SK-N-SH treated with all-trans-retinoic acid at 6 μM for 48 hours (cell line): ENCODE measurements at regions not wholly inside any gene's neighbourhood (a gene's known extent, or its start where the extent isn't known, plus 50 kb on each side); places are given as distances from the start of the nearest gene placed in this dataset.

Experiments used
- ATAC-seq: fragments of 200-7000 bp; cut with Tn5 transposase; 3 replicates; pipeline ENCODE4 v1.9.1; 2020; ENCODE audit warnings: mild to moderate bottlenecking, moderate library complexity
- ARNTL ChIP-seq: fragments of 450-650 bp; formaldehyde crosslinking; IDR thresholded peaks from 2 replicates; pipeline ENCODE4 v1.5.0; 2020; ENCODE audit warnings: low read depth, mild to moderate bottlenecking, moderate library complexity, borderline replicate concordance
- BACH2 ChIP-seq: fragments of 250-450 bp; sonication (Bioruptor Pico); IDR thresholded peaks from 2 replicates; pipeline ENCODE4 v1.9.0; 2021; ENCODE audit warnings: mild to moderate bottlenecking, borderline replicate concordance
- CSDC2 ChIP-seq: fragments of 250-450 bp; sonication (Bioruptor Pico); IDR thresholded peaks from 2 replicates; pipeline ENCODE4 v1.5.0; 2020; ENCODE audit warnings: mild to moderate bottlenecking, moderate library complexity
- ESRRG ChIP-seq: fragments of 250-450 bp; sonication (Bioruptor Pico); IDR thresholded peaks from 2 replicates; pipeline ENCODE4 v1.6.1; 2021; ENCODE audit warnings: mild to moderate bottlenecking
- GLIS3 ChIP-seq: fragments of 250-450 bp; sonication (Bioruptor Pico); IDR thresholded peaks from 2 replicates; pipeline ENCODE4 v1.5.0; 2020; ENCODE audit warnings: mild to moderate bottlenecking, moderate library complexity
- ISL1 ChIP-seq: fragments of 250-450 bp; sonication (Bioruptor Pico); IDR thresholded peaks from 2 replicates; pipeline ENCODE4 v2.1.2; 2022; ENCODE audit warnings: mild to moderate bottlenecking, moderate library complexity
- OSR1 ChIP-seq: fragments of 250-450 bp; sonication (Bioruptor Pico); IDR thresholded peaks from 2 replicates; pipeline ENCODE4 v1.8.0; 2022; ENCODE audit warnings: moderate library complexity, mild to moderate bottlenecking, inconsistent platforms
- PPARA ChIP-seq: fragments of 250-450 bp; sonication (Bioruptor Pico); IDR thresholded peaks from 2 replicates; pipeline ENCODE4 v1.5.0; 2020; ENCODE audit warnings: mild to moderate bottlenecking, borderline replicate concordance
- RARB ChIP-seq: fragments of 250-450 bp; sonication (Bioruptor Pico); IDR thresholded peaks from 2 replicates; pipeline ENCODE4 v1.8.0; 2021; ENCODE audit warnings: mild to moderate bottlenecking, moderate library complexity
- SNAI2 ChIP-seq: fragments of 250-450 bp; sonication (Bioruptor Pico); IDR thresholded peaks from 2 replicates; pipeline ENCODE4 v1.5.0; 2020; ENCODE audit warnings: mild to moderate bottlenecking, moderate library complexity
- TOX ChIP-seq: fragments of 250-450 bp; sonication (Bioruptor Pico); IDR thresholded peaks from 2 replicates; pipeline ENCODE4 v1.8.0; 2021; ENCODE audit warnings: mild to moderate bottlenecking, moderate library complexity, borderline replicate concordance
- ZC3H10 ChIP-seq: fragments of 250-450 bp; sonication (Bioruptor Pico); IDR thresholded peaks from 2 replicates; pipeline ENCODE4 v1.5.1; 2021; ENCODE audit warnings: mild to moderate bottlenecking, moderate library complexity
- ZFP3 ChIP-seq: fragments of 250-450 bp; sonication (Bioruptor Pico); IDR thresholded peaks from 2 replicates; pipeline ENCODE4 v1.5.0; 2020; ENCODE audit warnings: mild to moderate bottlenecking, moderate library complexity
- ZFP30 ChIP-seq: fragments of 450-650 bp; formaldehyde crosslinking; IDR thresholded peaks from 2 replicates; pipeline ENCODE4 v1.5.0; 2022; ENCODE audit warnings: mild to moderate bottlenecking, moderate library complexity
- ZNF565 ChIP-seq: fragments of 450-650 bp; formaldehyde crosslinking; conservative IDR thresholded peaks from 2 replicates; pipeline ENCODE4 v1.5.0; 2020; ENCODE audit warnings: low read depth, mild to moderate bottlenecking, moderate library complexity
- ZNF70 ChIP-seq: fragments of 450-650 bp; formaldehyde crosslinking; IDR thresholded peaks from 2 replicates; pipeline ENCODE4 v1.5.0; 2020; ENCODE audit warnings: mild to moderate bottlenecking, moderate library complexity
- ZNF8 ChIP-seq: fragments of 450-650 bp; formaldehyde crosslinking; IDR thresholded peaks from 2 replicates; pipeline ENCODE4 v1.5.0; 2020; ENCODE audit warnings: mild to moderate bottlenecking, moderate library complexity
- TF ChIP-seq, protein P1 (sequence below): fragments of 250-450 bp; sonication (Bioruptor Pico); IDR thresholded peaks from 2 replicates; pipeline ENCODE4 v1.5.1; 2020; ENCODE audit warnings: low read depth, mild to moderate bottlenecking, moderate library complexity
- TF ChIP-seq, protein P2 (sequence below): fragments of 250-450 bp; sonication (Bioruptor Pico); IDR thresholded peaks from 2 replicates; pipeline ENCODE4 v1.8.0; 2021; ENCODE audit warnings: low read depth, mild to moderate bottlenecking, moderate library complexity, borderline replicate concordance
- TF ChIP-seq, protein P3 (sequence below): fragments of 250-450 bp; sonication (Bioruptor Pico); IDR thresholded peaks from 2 replicates; pipeline ENCODE4 v1.5.0; 2020; ENCODE audit warnings: mild to moderate bottlenecking, moderate library complexity
- TF ChIP-seq, protein P4 (sequence below): fragments of 250-450 bp; sonication (Bioruptor Pico); IDR thresholded peaks from 2 replicates; pipeline ENCODE4 v1.8.0; 2020; ENCODE audit warnings: mild to moderate bottlenecking, moderate library complexity, borderline replicate concordance
- TF ChIP-seq, protein P5 (sequence below): fragments of 250-450 bp; sonication (Bioruptor Pico); IDR thresholded peaks from 2 replicates; pipeline ENCODE4 v1.5.1; 2021; ENCODE audit warnings: mild to moderate bottlenecking, moderate library complexity

DNA sequence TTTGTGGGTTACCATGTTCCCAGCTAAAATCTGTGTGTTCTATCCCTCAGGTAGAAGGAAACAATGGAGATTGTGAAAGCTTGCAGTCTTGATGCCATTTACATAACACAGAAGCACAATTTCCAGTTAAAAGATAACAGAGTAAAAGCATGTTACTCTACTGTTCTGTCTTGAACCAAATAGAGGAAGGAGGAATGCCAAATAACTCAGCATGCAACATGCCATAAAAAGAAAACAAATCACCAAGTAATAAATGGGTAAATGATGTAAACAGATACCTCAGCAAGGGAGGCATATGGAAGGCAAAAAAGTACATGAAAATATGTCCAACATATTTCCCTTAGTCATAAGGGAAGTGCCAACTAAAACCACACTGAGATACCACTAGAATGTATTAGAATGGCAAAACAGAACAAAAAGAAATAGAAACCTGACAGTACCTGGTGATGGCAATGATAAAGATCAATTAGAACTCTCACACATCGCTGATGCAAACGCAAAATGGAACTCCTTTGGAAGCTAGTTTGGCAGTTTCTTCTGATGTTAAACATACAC is 502.6 kb upstream of the HS3ST1 start:
- TF ChIP-seq TOX (CRISPR knock-in tag) = no peak
- TF ChIP-seq, protein P1, sequence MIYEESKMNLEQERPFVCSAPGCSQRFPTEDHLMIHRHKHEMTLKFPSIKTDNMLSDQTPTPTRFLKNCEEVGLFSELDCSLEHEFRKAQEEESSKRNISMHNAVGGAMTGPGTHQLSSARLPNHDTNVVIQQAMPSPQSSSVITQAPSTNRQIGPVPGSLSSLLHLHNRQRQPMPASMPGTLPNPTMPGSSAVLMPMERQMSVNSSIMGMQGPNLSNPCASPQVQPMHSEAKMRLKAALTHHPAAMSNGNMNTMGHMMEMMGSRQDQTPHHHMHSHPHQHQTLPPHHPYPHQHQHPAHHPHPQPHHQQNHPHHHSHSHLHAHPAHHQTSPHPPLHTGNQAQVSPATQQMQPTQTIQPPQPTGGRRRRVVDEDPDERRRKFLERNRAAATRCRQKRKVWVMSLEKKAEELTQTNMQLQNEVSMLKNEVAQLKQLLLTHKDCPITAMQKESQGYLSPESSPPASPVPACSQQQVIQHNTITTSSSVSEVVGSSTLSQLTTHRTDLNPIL (CRISPR knock-in tag) = no peak
- TF ChIP-seq ISL1 (CRISPR knock-in tag) = no peak
- no peak for TF ChIP-seq ZNF565 (CRISPR knock-in tag)
- no peak for TF ChIP-seq ZC3H10 (CRISPR knock-in tag)
- no peak for TF ChIP-seq ZFP3 (CRISPR knock-in tag)
- no peak for TF ChIP-seq RARB
- no peak for TF ChIP-seq ZFP30 (CRISPR knock-in tag)
- TF ChIP-seq BACH2 = no peak
- no peak for TF ChIP-seq ARNTL
- TF ChIP-seq, protein P2, sequence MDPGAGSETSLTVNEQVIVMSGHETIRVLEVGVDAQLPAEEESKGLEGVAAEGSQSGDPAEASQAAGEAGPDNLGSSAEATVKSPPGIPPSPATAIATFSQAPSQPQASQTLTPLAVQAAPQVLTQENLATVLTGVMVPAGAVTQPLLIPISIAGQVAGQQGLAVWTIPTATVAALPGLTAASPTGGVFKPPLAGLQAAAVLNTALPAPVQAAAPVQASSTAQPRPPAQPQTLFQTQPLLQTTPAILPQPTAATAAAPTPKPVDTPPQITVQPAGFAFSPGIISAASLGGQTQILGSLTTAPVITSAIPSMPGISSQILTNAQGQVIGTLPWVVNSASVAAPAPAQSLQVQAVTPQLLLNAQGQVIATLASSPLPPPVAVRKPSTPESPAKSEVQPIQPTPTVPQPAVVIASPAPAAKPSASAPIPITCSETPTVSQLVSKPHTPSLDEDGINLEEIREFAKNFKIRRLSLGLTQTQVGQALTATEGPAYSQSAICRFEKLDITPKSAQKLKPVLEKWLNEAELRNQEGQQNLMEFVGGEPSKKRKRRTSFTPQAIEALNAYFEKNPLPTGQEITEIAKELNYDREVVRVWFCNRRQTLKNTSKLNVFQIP (CRISPR knock-in tag) = no peak
- no peak for TF ChIP-seq ZNF8 (CRISPR knock-in tag)
- no peak for TF ChIP-seq OSR1 (CRISPR knock-in tag)
- no peak for TF ChIP-seq PPARA (CRISPR knock-in tag)

DNA sequence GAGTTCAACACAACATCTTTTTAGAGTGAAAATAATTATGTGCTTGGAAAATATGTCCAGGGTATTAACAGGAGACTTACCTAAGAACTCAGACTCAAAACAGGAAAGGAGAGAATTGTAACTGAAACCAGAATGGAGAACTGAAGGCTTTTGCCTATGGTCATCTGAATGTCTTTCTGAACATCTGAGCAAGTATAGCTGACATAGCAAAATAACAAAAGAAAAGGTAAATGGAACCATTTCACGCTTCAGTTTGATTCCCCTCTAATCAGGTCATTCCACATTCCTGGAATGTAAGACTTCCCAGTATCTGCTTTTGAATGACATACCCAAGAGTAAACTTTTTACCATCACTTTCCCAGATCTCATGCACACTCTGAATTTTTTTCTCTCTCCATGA is 500.4 kb upstream of the HS3ST1 start:
- ATAC-seq = no peak
- TF ChIP-seq ZNF70 (CRISPR knock-in tag) (no peak), SNAI2 (CRISPR knock-in tag) (no peak), TOX (CRISPR knock-in tag) (no peak), ZFP3 (CRISPR knock-in tag) (no peak), ARNTL (no peak)

More for the DNA sequence above, 502.6 kb upstream of the HS3ST1 start:
- no peak for ATAC-seq

DNA sequence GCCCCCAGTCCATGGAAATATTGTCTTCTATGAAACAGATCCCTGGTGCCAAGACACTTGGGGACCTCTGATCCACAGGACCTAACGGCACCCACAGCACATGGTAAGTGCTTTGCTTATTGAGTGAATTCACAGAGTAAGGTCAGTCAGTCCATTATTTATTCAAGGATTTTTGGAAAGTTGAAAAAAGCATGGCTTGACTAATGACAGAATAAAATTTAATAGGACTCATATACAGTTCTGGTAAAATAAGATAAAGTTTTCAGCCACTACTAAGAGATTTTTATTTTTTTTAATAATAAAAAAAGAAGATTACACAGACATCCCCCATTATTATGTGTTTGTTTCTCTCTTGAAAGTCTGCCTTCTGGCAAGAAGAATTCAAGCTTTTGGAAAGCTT is 490.6 kb upstream of the HS3ST1 start:
- no peak for ATAC-seq
- TF ChIP-seq ESRRG (CRISPR knock-in tag) = no peak
- TF ChIP-seq RARB = no peak
- no peak for TF ChIP-seq ZNF8 (CRISPR knock-in tag)
- no peak for TF ChIP-seq ZC3H10 (CRISPR knock-in tag)
- no peak for TF ChIP-seq ZNF70 (CRISPR knock-in tag)
- TF ChIP-seq OSR1 (CRISPR knock-in tag) = no peak
- TF ChIP-seq, protein P2 (CRISPR knock-in tag) = no peak
- TF ChIP-seq BACH2 = no peak
- no peak for TF ChIP-seq CSDC2
- no peak for TF ChIP-seq ISL1 (CRISPR knock-in tag)
- TF ChIP-seq, protein P3, sequence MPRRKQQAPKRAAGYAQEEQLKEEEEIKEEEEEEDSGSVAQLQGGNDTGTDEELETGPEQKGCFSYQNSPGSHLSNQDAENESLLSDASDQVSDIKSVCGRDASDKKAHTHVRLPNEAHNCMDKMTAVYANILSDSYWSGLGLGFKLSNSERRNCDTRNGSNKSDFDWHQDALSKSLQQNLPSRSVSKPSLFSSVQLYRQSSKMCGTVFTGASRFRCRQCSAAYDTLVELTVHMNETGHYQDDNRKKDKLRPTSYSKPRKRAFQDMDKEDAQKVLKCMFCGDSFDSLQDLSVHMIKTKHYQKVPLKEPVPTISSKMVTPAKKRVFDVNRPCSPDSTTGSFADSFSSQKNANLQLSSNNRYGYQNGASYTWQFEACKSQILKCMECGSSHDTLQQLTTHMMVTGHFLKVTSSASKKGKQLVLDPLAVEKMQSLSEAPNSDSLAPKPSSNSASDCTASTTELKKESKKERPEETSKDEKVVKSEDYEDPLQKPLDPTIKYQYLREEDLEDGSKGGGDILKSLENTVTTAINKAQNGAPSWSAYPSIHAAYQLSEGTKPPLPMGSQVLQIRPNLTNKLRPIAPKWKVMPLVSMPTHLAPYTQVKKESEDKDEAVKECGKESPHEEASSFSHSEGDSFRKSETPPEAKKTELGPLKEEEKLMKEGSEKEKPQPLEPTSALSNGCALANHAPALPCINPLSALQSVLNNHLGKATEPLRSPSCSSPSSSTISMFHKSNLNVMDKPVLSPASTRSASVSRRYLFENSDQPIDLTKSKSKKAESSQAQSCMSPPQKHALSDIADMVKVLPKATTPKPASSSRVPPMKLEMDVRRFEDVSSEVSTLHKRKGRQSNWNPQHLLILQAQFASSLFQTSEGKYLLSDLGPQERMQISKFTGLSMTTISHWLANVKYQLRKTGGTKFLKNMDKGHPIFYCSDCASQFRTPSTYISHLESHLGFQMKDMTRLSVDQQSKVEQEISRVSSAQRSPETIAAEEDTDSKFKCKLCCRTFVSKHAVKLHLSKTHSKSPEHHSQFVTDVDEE = no peak
- TF ChIP-seq ZFP30 (CRISPR knock-in tag) = no peak
- no peak for TF ChIP-seq GLIS3 (CRISPR knock-in tag)
- TF ChIP-seq ARNTL = no peak
- TF ChIP-seq PPARA (CRISPR knock-in tag) = no peak

DNA sequence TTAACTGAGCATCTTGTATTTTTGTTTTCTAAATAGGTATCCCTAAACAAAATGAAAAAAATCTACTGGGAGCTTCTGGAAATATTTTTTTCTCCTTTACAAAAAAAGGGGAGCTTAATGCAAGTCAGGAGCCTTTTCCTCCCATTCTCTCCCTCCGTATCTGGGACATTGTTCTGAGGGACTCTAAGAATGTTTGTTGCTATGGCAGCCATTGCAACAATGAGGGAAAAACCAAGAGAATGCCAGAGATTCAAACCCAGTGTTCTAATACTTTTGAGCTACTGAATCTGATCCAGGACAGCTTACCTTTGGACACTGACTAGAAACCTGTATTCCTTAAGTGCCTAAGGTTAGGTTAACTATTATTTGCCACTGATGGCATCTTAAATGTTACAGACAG is 485.7 kb upstream of the HS3ST1 start:
- ATAC-seq = no peak
- TF ChIP-seq BACH2 (no peak), PPARA (CRISPR knock-in tag) (no peak), ZNF565 (CRISPR knock-in tag) (no peak), ZNF70 (CRISPR knock-in tag) (no peak), ESRRG (CRISPR knock-in tag) (no peak), ZNF8 (CRISPR knock-in tag) (no peak), GLIS3 (CRISPR knock-in tag) (no peak), ZFP30 (CRISPR knock-in tag) (no peak), RARB (no peak), TOX (CRISPR knock-in tag) (no peak), ARNTL (no peak), ZC3H10 (CRISPR knock-in tag) (no peak), ZFP3 (CRISPR knock-in tag) (no peak), ISL1 (CRISPR knock-in tag) (no peak)
- TF ChIP-seq, protein P4, sequence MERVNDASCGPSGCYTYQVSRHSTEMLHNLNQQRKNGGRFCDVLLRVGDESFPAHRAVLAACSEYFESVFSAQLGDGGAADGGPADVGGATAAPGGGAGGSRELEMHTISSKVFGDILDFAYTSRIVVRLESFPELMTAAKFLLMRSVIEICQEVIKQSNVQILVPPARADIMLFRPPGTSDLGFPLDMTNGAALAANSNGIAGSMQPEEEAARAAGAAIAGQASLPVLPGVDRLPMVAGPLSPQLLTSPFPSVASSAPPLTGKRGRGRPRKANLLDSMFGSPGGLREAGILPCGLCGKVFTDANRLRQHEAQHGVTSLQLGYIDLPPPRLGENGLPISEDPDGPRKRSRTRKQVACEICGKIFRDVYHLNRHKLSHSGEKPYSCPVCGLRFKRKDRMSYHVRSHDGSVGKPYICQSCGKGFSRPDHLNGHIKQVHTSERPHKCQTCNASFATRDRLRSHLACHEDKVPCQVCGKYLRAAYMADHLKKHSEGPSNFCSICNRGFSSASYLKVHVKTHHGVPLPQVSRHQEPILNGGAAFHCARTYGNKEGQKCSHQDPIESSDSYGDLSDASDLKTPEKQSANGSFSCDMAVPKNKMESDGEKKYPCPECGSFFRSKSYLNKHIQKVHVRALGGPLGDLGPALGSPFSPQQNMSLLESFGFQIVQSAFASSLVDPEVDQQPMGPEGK (CRISPR knock-in tag) = no peak
- TF ChIP-seq, protein P1 (CRISPR knock-in tag) = no peak
- TF ChIP-seq, protein P5, sequence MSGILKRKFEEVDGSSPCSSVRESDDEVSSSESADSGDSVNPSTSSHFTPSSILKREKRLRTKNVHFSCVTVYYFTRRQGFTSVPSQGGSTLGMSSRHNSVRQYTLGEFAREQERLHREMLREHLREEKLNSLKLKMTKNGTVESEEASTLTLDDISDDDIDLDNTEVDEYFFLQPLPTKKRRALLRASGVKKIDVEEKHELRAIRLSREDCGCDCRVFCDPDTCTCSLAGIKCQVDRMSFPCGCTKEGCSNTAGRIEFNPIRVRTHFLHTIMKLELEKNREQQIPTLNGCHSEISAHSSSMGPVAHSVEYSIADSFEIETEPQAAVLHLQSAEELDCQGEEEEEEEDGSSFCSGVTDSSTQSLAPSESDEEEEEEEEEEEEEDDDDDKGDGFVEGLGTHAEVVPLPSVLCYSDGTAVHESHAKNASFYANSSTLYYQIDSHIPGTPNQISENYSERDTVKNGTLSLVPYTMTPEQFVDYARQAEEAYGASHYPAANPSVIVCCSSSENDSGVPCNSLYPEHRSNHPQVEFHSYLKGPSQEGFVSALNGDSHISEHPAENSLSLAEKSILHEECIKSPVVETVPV (CRISPR knock-in tag) = no peak
